ENCODE measurements at regions not wholly inside any gene's neighbourhood (a gene's known extent, or its start where the extent isn't known, plus 50 kb on each side); places are given as distances from the start of the nearest gene placed in this dataset.

GRCh38 chr13:108360139-108360538 lies 90.6 kb downstream of the TNFSF13B start:
- intact Hi-C loops (cut with DNase I; ENCODE audit: low total_unique reads): no loop called here
- Histone ChIP-seq H3K4me1 (no peaks in the 10 kb centered on the region), H3K36me3 (no peaks in the 10 kb centered on the region), H3K27ac (no peak overlapping the region), H3K27me3 (no peaks in the 10 kb centered on the region), H3K4me3 (no peak overlapping the region), H3K9me3 (no peaks in the 10 kb centered on the region)
- no peak for DNase-seq
- in situ Hi-C loops (cut with MboI; ENCODE audit: low pct_ligation_motif_present in 1 of 4, low pct_unique_long_range_greater_than_20kb in 1 of 4, low sequenced_read_pairs in 3 of 4): no loop called here
- no peak for TF ChIP-seq POLR2AphosphoS5 (IDR thresholded peaks at IDR 0.05)
- no peak for TF ChIP-seq EP300 (IDR thresholded peaks at IDR 0.05; ENCODE audit: low read depth)
- TF ChIP-seq POLR2A (IDR thresholded peaks at IDR 0.05): no peak
- no peak for TF ChIP-seq CTCF (IDR thresholded peaks at IDR 0.05)
- 68% methylated on average over 2 of the region's 2 CpGs; no CpG with 5 or more reads in 1 of the 2 donors for WGBS, 2 donors (ENCODE audit: low coverage in 1 of 2)

GRCh38 chr13:108361769-108362168 lies 92.3 kb downstream of the TNFSF13B start:
- H3K9me3 ChIP-seq: no peaks in the 10 kb centered on the region
- WGBS, 2 donors (ENCODE audit: low coverage in 1 of 2): 50 to 61% methylated on average over 6 to 9 of the region's 9 CpGs
- H3K27ac ChIP-seq: no peak overlapping the region
- DNase-seq: no peak
- in situ Hi-C loops (cut with MboI; ENCODE audit: low pct_ligation_motif_present in 1 of 4, low pct_unique_long_range_greater_than_20kb in 1 of 4, low sequenced_read_pairs in 3 of 4): no loop called here
- H3K36me3 ChIP-seq: no peaks in the 10 kb centered on the region
- H3K4me3 ChIP-seq: no peak overlapping the region
- intact Hi-C loops (cut with DNase I; ENCODE audit: low total_unique reads): no loop called here
- no peak for TF ChIP-seq EP300 (IDR thresholded peaks at IDR 0.05; ENCODE audit: low read depth)
- TF ChIP-seq POLR2A (IDR thresholded peaks at IDR 0.05): no peak
- TF ChIP-seq POLR2AphosphoS5 (IDR thresholded peaks at IDR 0.05): no peak
- TF ChIP-seq CTCF (IDR thresholded peaks at IDR 0.05): no peak
- H3K27me3 ChIP-seq: no peaks in the 10 kb centered on the region
- H3K4me1 ChIP-seq: no peaks in the 10 kb centered on the region

- in situ Hi-C loops (cut with MboI; ENCODE audit: low pct_ligation_motif_present in 1 of 4, low pct_unique_long_range_greater_than_20kb in 1 of 4, low sequenced_read_pairs in 3 of 4): no loop called here
- no peak overlapping the region for H3K4me3 ChIP-seq
- 78 to 83% methylated on average over 5 of the region's 5 CpGs for WGBS, 2 donors (ENCODE audit: low coverage in 1 of 2)
- no peak for DNase-seq
- no peaks in the 10 kb centered on the region for H3K9me3 ChIP-seq
- no peak overlapping the region for H3K27ac ChIP-seq
- TF ChIP-seq POLR2A (IDR thresholded peaks at IDR 0.05) (no peak), POLR2AphosphoS5 (IDR thresholded peaks at IDR 0.05) (no peak), CTCF (IDR thresholded peaks at IDR 0.05) (no peak), EP300 (IDR thresholded peaks at IDR 0.05; ENCODE audit: low read depth) (no peak)
- no peaks in the 10 kb centered on the region for H3K36me3 ChIP-seq
- H3K4me1 ChIP-seq: no peaks in the 10 kb centered on the region
- no peaks in the 10 kb centered on the region for H3K27me3 ChIP-seq
- intact Hi-C loops (cut with DNase I; ENCODE audit: low total_unique reads): no loop called here
Measured at GRCh38 chr13:108363666-108364065, 94.1 kb downstream of the TNFSF13B start.

- in situ Hi-C loops (cut with MboI; ENCODE audit: low pct_ligation_motif_present in 1 of 4, low pct_unique_long_range_greater_than_20kb in 1 of 4, low sequenced_read_pairs in 3 of 4): no loop called here
- H3K9me3 ChIP-seq: no peaks in the 10 kb centered on the region
- H3K27ac ChIP-seq: no peak overlapping the region
- DNase-seq: no peak
- no peak for TF ChIP-seq POLR2AphosphoS5 (IDR thresholded peaks at IDR 0.05)
- TF ChIP-seq EP300 (IDR thresholded peaks at IDR 0.05; ENCODE audit: low read depth): no peak
- no peak for TF ChIP-seq CTCF (IDR thresholded peaks at IDR 0.05)
- no peak for TF ChIP-seq POLR2A (IDR thresholded peaks at IDR 0.05)
- intact Hi-C loops (cut with DNase I; ENCODE audit: low total_unique reads): no loop called here
- no peaks in the 10 kb centered on the region for H3K27me3 ChIP-seq
- H3K4me1 ChIP-seq: no peaks in the 10 kb centered on the region
- H3K4me3 ChIP-seq: no peak overlapping the region
- H3K36me3 ChIP-seq: no peaks in the 10 kb centered on the region
- 39 to 48% methylated on average over 4 of the region's 4 CpGs for WGBS, 2 donors (ENCODE audit: low coverage in 1 of 2)
Measured at GRCh38 chr13:108365255-108365654, 95.7 kb downstream of the TNFSF13B start.
